Karpas-422 (cell line): ENCODE measurements at regions not wholly inside any gene's neighbourhood (a gene's known extent, or its start where the extent isn't known, plus 50 kb on each side); places are given as distances from the start of the nearest gene placed in this dataset.

Source experiments
- DNase-seq: peaks from one replicate; pipeline ENCODE4 v3.0.0-alpha.2; 2015
- H2AFZ ChIP-seq: fragments of 200-600 bp; sonication (generic); 2 replicates; pipeline ENCODE4 v1.6.1; 2014; ENCODE audit warnings: antibody characterized with exemption, low read length, mixed read lengths
- H3K27ac ChIP-seq: fragments of 200-600 bp; sonication (generic); 2 replicates; pipeline ENCODE4 v1.5.1; 2014; ENCODE audit warnings: mild to moderate bottlenecking, low read length, moderate library complexity
- H3K27me3 ChIP-seq: fragments of 200-600 bp; sonication (generic); 2 replicates; pipeline ENCODE4 v1.6.1; 2014; ENCODE audit warnings: low read length, mixed read lengths
- H3K36me3 ChIP-seq: fragments of 200-600 bp; sonication (generic); 2 replicates; pipeline ENCODE4 v1.6.1; 2014; ENCODE audit warnings: low read length, mixed read lengths; ENCODE audit not compliant: insufficient read depth
- H3K4me1 ChIP-seq: fragments of 200-600 bp; sonication (generic); 2 replicates; pipeline ENCODE4 v1.6.1; 2014; ENCODE audit warnings: mild to moderate bottlenecking, low read length, mixed read lengths
- H3K4me2 ChIP-seq: fragments of 200-600 bp; sonication (generic); 2 replicates; pipeline ENCODE4 v1.6.1; 2014; ENCODE audit warnings: low read length, low read depth, mild to moderate bottlenecking; ENCODE audit not compliant: poor library complexity, severe bottlenecking
- H3K4me3 ChIP-seq: fragments of 200-600 bp; sonication (generic); 2 replicates; pipeline ENCODE4 v1.5.1; 2014; ENCODE audit warnings: mild to moderate bottlenecking, antibody characterized with exemption, low read length, mixed read lengths
- H3K79me2 ChIP-seq: fragments of 200-600 bp; sonication (generic); 2 replicates; pipeline ENCODE4 v1.6.1; 2014; ENCODE audit warnings: mild to moderate bottlenecking, low read length, mixed read lengths
- H3K9ac ChIP-seq: fragments of 200-600 bp; sonication (generic); 2 replicates; pipeline ENCODE4 v1.6.0; 2014; ENCODE audit warnings: low read length
- H3K9me2 ChIP-seq: fragments of 200-600 bp; sonication (generic), shearing (Covaris generic); replicated peaks from 2 replicates; pipeline ENCODE4 v1.6.0; 2014; ENCODE audit warnings: mild to moderate bottlenecking, low read length, moderate library complexity; ENCODE audit not compliant: insufficient read depth
- H3K9me3 ChIP-seq: fragments of 300-700, 200-600 bp; sonication (generic); 2 replicates; pipeline ENCODE4 v1.6.1; 2014; ENCODE audit warnings: low read length, mixed read lengths
- H4K20me1 ChIP-seq: fragments of 200-600 bp; sonication (generic); 2 replicates; pipeline ENCODE4 v1.6.1; 2014; ENCODE audit warnings: mild to moderate bottlenecking, antibody characterized with exemption, low read length, low read depth; ENCODE audit not compliant: insufficient read depth

- H3K36me3 ChIP-seq: no peaks in the 10 kb centered on the region
- H3K9me2 ChIP-seq: no peaks in the 10 kb centered on the region
- H3K9me3 ChIP-seq: no peaks in the 10 kb centered on the region
- H3K27me3 ChIP-seq: no peaks in the 10 kb centered on the region
- H3K4me3 ChIP-seq: no peak overlapping the region
- no peak overlapping the region for H3K9ac ChIP-seq
- H3K4me1 ChIP-seq: no peaks in the 10 kb centered on the region
- no peak for DNase-seq
- H3K79me2 ChIP-seq: no peaks in the 10 kb centered on the region
- H3K27ac ChIP-seq: no peak overlapping the region
- no peaks in the 10 kb centered on the region for H4K20me1 ChIP-seq
- H3K4me2 ChIP-seq: no peak overlapping the region
- H2AFZ ChIP-seq: no peak overlapping the region
Observed at GRCh38 chr9:107603281-107603680, 113.7 kb upstream of the KLF4 start.

GRCh38 chr9:107600060-107600573 lies 110.5 kb upstream of the KLF4 start:
- no peaks in the 10 kb centered on the region for H3K9me2 ChIP-seq
- H3K79me2 ChIP-seq: no peaks in the 10 kb centered on the region
- H3K4me2 ChIP-seq: no peak overlapping the region
- DNase-seq: no peak
- H3K4me3 ChIP-seq: no peak overlapping the region
- H3K36me3 ChIP-seq: no peaks in the 10 kb centered on the region
- H3K4me1 ChIP-seq: no peaks in the 10 kb centered on the region
- H4K20me1 ChIP-seq: no peaks in the 10 kb centered on the region
- H3K9ac ChIP-seq: no peak overlapping the region
- no peaks in the 10 kb centered on the region for H3K9me3 ChIP-seq
- no peak overlapping the region for H3K27ac ChIP-seq
- H2AFZ ChIP-seq: no peak overlapping the region
- no peaks in the 10 kb centered on the region for H3K27me3 ChIP-seq

GRCh38 chr9:107597743-107598217 lies 108.2 kb upstream of the KLF4 start:
- Histone ChIP-seq H3K36me3 (no peaks in the 10 kb centered on the region), H3K9me2 (no peaks in the 10 kb centered on the region), H3K27ac (no peak overlapping the region), H3K4me2 (no peak overlapping the region), H3K9ac (no peak overlapping the region), H3K4me3 (no peak overlapping the region), H4K20me1 (no peaks in the 10 kb centered on the region), H3K79me2 (no peaks in the 10 kb centered on the region), H3K4me1 (no peaks in the 10 kb centered on the region), H2AFZ (no peak overlapping the region), H3K9me3 (no peaks in the 10 kb centered on the region), H3K27me3 (no peaks in the 10 kb centered on the region)
- no peak for DNase-seq

- H3K4me2 ChIP-seq: no peak overlapping the region
- H3K4me3 ChIP-seq: no peak overlapping the region
- H3K9me2 ChIP-seq: no peaks in the 10 kb centered on the region
- no peak overlapping the region for H3K9ac ChIP-seq
- H3K27ac ChIP-seq: no peak overlapping the region
- H3K36me3 ChIP-seq: no peaks in the 10 kb centered on the region
- DNase-seq: no peak
- H3K27me3 ChIP-seq: no peaks in the 10 kb centered on the region
- H3K9me3 ChIP-seq: no peaks in the 10 kb centered on the region
- no peak overlapping the region for H2AFZ ChIP-seq
- no peaks in the 10 kb centered on the region for H4K20me1 ChIP-seq
- H3K79me2 ChIP-seq: no peaks in the 10 kb centered on the region
- no peaks in the 10 kb centered on the region for H3K4me1 ChIP-seq
Observed at GRCh38 chr9:107594908-107595530, 105.5 kb upstream of the KLF4 start.

GRCh38 chr9:107593224-107593870 lies 103.8 kb upstream of the KLF4 start:
- no peaks in the 10 kb centered on the region for H3K27me3 ChIP-seq
- no peak overlapping the region for H3K27ac ChIP-seq
- no peaks in the 10 kb centered on the region for H4K20me1 ChIP-seq
- no peaks in the 10 kb centered on the region for H3K9me3 ChIP-seq
- no peak overlapping the region for H3K4me3 ChIP-seq
- no peaks in the 10 kb centered on the region for H3K36me3 ChIP-seq
- no peak overlapping the region for H2AFZ ChIP-seq
- DNase-seq: no peak
- H3K9ac ChIP-seq: no peak overlapping the region
- H3K4me1 ChIP-seq: no peaks in the 10 kb centered on the region
- no peaks in the 10 kb centered on the region for H3K9me2 ChIP-seq
- no peaks in the 10 kb centered on the region for H3K79me2 ChIP-seq
- no peak overlapping the region for H3K4me2 ChIP-seq

- no peaks in the 10 kb centered on the region for H3K4me1 ChIP-seq
- no peaks in the 10 kb centered on the region for H3K79me2 ChIP-seq
- no peak overlapping the region for H3K4me3 ChIP-seq
- no peak for DNase-seq
- H3K9me3 ChIP-seq: no peaks in the 10 kb centered on the region
- no peaks in the 10 kb centered on the region for H3K9me2 ChIP-seq
- H3K4me2 ChIP-seq: no peak overlapping the region
- no peak overlapping the region for H3K27ac ChIP-seq
- no peaks in the 10 kb centered on the region for H3K36me3 ChIP-seq
- no peak overlapping the region for H2AFZ ChIP-seq
- H3K27me3 ChIP-seq: no peaks in the 10 kb centered on the region
- no peak overlapping the region for H3K9ac ChIP-seq
- H4K20me1 ChIP-seq: no peaks in the 10 kb centered on the region
Observed at GRCh38 chr9:107592424-107592823, 102.9 kb upstream of the KLF4 start.

GRCh38 chr9:107591781-107592180 lies 102.2 kb upstream of the KLF4 start:
- H4K20me1 ChIP-seq: no peaks in the 10 kb centered on the region
- no peaks in the 10 kb centered on the region for H3K79me2 ChIP-seq
- no peak overlapping the region for H2AFZ ChIP-seq
- no peak overlapping the region for H3K4me3 ChIP-seq
- no peaks in the 10 kb centered on the region for H3K9me2 ChIP-seq
- no peak overlapping the region for H3K27ac ChIP-seq
- H3K4me2 ChIP-seq: no peak overlapping the region
- H3K9me3 ChIP-seq: no peaks in the 10 kb centered on the region
- no peak overlapping the region for H3K9ac ChIP-seq
- no peaks in the 10 kb centered on the region for H3K4me1 ChIP-seq
- no peaks in the 10 kb centered on the region for H3K36me3 ChIP-seq
- no peak for DNase-seq
- H3K27me3 ChIP-seq: no peaks in the 10 kb centered on the region

GRCh38 chr9:107588393-107588792 lies 98.8 kb upstream of the KLF4 start:
- Histone ChIP-seq H3K79me2 (no peaks in the 10 kb centered on the region), H3K4me2 (no peak overlapping the region), H3K9me3 (no peaks in the 10 kb centered on the region), H3K36me3 (no peaks in the 10 kb centered on the region), H2AFZ (no peak overlapping the region), H3K4me1 (no peaks in the 10 kb centered on the region), H3K9ac (no peak overlapping the region), H3K9me2 (no peaks in the 10 kb centered on the region), H3K27ac (no peak overlapping the region), H3K27me3 (no peaks in the 10 kb centered on the region), H3K4me3 (no peak overlapping the region), H4K20me1 (no peaks in the 10 kb centered on the region)
- DNase-seq: no peak
